ENCODE measurements at regions not wholly inside any gene's neighbourhood (a gene's known extent, or its start where the extent isn't known, plus 50 kb on each side); places are given as distances from the start of the nearest gene placed in this dataset.

GRCh38 chr10:2871673-2872219 is 195.6 kb upstream of the PFKP start:
- TF ChIP-seq POLR2A (IDR thresholded peaks at IDR 0.05) (no peak), CTCF (IDR thresholded peaks at IDR 0.05) (no peak)
